ENCODE measurements at regions not wholly inside any gene's neighbourhood (a gene's known extent, or its start where the extent isn't known, plus 50 kb on each side); places are given as distances from the start of the nearest gene placed in this dataset.

GRCh38 chr6:113551168-113551567 lies 306.0 kb upstream of the MARCKS start:
- ChIA-PET CTCF (no interaction called here), POLR2A (no interaction called here)
- Mint-ChIP-seq H3K27me3 (no peaks in the 10 kb centered on the region), H3K9me3 (no peaks in the 10 kb centered on the region), H3K4me3 (no peak overlapping the region), H3K36me3 (ENCODE audit: low read depth) (no peaks in the 10 kb centered on the region), H3K4me1 (no peaks in the 10 kb centered on the region), H3K27ac (no peak overlapping the region)
- no peak for DNase-seq

- no peak for DNase-seq
- Mint-ChIP-seq H3K4me1 (no peaks in the 10 kb centered on the region), H3K36me3 (ENCODE audit: low read depth) (no peaks in the 10 kb centered on the region), H3K9me3 (no peaks in the 10 kb centered on the region), H3K27ac (no peak overlapping the region), H3K27me3 (no peaks in the 10 kb centered on the region), H3K4me3 (no peak overlapping the region)
- POLR2A ChIA-PET = no interaction called here
- CTCF ChIA-PET = no interaction called here
Measured at GRCh38 chr6:113556775-113557174, 300.4 kb upstream of the MARCKS start.

DNA sequence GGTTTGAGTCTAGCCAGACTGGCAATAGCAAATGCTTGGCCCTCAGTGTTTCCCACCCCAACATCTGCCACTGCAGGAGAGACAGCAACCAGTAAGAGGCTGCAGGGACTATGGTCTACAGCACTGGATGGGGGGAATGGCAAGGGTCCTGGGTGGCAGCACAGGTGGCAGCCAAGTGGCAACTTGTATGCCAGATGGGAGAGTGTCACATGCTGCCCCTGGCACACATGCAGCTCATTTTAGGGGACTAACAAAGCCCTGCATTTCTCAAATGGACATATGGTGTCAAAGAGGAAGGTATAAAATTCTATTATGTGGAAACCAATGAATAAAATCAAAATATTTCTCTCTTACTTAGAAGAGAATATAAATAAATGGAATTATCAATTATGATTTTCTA lies 298.7 kb upstream of the MARCKS start:
- Mint-ChIP-seq H3K9me3 (no peaks in the 10 kb centered on the region), H3K4me1 (no peaks in the 10 kb centered on the region), H3K27me3 (no peaks in the 10 kb centered on the region), H3K36me3 (ENCODE audit: low read depth) (no peaks in the 10 kb centered on the region), H3K4me3 (no peak overlapping the region), H3K27ac (no peak overlapping the region)
- ChIA-PET POLR2A (no interaction called here), CTCF (no interaction called here)
- DNase-seq = no peak

GRCh38 chr6:113558966-113559365 lies 298.2 kb upstream of the MARCKS start:
- CTCF ChIA-PET = no interaction called here

GRCh38 chr6:113560376-113560775 lies 296.8 kb upstream of the MARCKS start:
- H3K4me1 Mint-ChIP-seq = no peaks in the 10 kb centered on the region
- H3K36me3 Mint-ChIP-seq (ENCODE audit: low read depth) = no peaks in the 10 kb centered on the region
- H3K27me3 Mint-ChIP-seq = no peaks in the 10 kb centered on the region
- CTCF ChIA-PET = no interaction called here
- POLR2A ChIA-PET = no interaction called here
- H3K27ac Mint-ChIP-seq = no peak overlapping the region
- H3K9me3 Mint-ChIP-seq = no peaks in the 10 kb centered on the region
- no peak overlapping the region for H3K4me3 Mint-ChIP-seq
- no peak for DNase-seq

More at GRCh38 chr6:113558966-113559365, 298.2 kb upstream of the MARCKS start:
- no peak overlapping the region for H3K27ac Mint-ChIP-seq
- H3K4me3 Mint-ChIP-seq = no peak overlapping the region
- DNase-seq = no peak
- no peaks in the 10 kb centered on the region for H3K9me3 Mint-ChIP-seq
- POLR2A ChIA-PET = no interaction called here
- no peaks in the 10 kb centered on the region for H3K27me3 Mint-ChIP-seq
- H3K36me3 Mint-ChIP-seq (ENCODE audit: low read depth) = no peaks in the 10 kb centered on the region
- no peaks in the 10 kb centered on the region for H3K4me1 Mint-ChIP-seq

DNA sequence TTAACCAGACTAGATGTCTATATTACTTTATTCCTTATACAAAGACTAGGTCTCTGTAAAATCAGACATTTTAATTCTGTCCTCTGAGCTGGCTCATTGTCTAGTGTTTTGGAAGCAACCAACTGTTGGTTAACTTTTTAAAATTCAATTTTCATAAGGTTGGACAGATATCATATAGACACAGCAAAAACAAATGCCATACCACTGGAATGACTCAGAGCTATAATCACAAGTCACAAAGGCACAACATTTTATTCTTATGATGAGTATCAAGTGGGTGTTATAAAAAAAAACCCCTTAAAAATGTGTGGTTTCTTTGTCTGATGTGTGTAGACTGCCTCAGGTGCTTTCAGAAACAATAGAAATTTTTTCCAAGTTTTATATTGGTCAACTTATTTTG lies 296.2 kb upstream of the MARCKS start:
- Mint-ChIP-seq H3K9me3 (no peaks in the 10 kb centered on the region), H3K36me3 (ENCODE audit: low read depth) (no peaks in the 10 kb centered on the region), H3K27me3 (no peaks in the 10 kb centered on the region), H3K4me3 (no peak overlapping the region), H3K4me1 (no peaks in the 10 kb centered on the region), H3K27ac (no peak overlapping the region)
- ChIA-PET CTCF (interaction anchor here (0.5 kb wide), 1 partner anchor 37 kb away, joined by 6 read pairs; no protein-coding TSS in a partner anchor), POLR2A (no interaction called here)
- DNase-seq = no peak

- no peak for DNase-seq
- no peaks in the 10 kb centered on the region for H3K9me3 Mint-ChIP-seq
- H3K4me1 Mint-ChIP-seq = no peaks in the 10 kb centered on the region
- ChIA-PET POLR2A (no interaction called here), CTCF (no interaction called here)
- no peaks in the 10 kb centered on the region for H3K36me3 Mint-ChIP-seq (ENCODE audit: low read depth)
- H3K27ac Mint-ChIP-seq = no peak overlapping the region
- H3K4me3 Mint-ChIP-seq = no peak overlapping the region
- no peaks in the 10 kb centered on the region for H3K27me3 Mint-ChIP-seq
Measured at GRCh38 chr6:113562248-113562647, 294.9 kb upstream of the MARCKS start.

- Mint-ChIP-seq H3K27ac (no peak overlapping the region), H3K36me3 (ENCODE audit: low read depth) (no peaks in the 10 kb centered on the region), H3K4me1 (no peaks in the 10 kb centered on the region), H3K9me3 (no peaks in the 10 kb centered on the region), H3K27me3 (no peaks in the 10 kb centered on the region), H3K4me3 (no peak overlapping the region)
- ChIA-PET POLR2A (no interaction called here), CTCF (no interaction called here)
- DNase-seq = no peak
Measured at GRCh38 chr6:113564371-113565171, 292.6 kb upstream of the MARCKS start.

DNA sequence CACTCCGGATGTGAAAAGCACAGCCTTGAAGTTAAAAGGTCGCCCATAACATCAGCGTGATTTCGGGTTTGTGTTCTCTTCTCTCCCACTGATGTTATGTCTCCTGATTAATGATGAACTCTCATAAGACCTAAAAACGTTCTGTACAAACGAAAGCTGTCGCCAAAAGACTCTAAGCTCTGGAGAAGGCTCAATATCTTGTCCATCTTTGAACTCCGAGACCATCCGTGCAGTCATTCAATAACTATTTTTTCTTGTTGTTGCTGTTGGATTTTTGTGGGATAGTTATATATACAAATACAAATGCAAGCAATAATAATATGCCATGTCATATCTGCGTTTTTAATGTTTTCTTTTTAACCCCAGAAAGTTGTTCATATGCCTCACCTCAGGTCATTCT lies 291.8 kb upstream of the MARCKS start:
- H3K36me3 Mint-ChIP-seq (ENCODE audit: low read depth) = no peaks in the 10 kb centered on the region
- H3K27me3 Mint-ChIP-seq = no peaks in the 10 kb centered on the region
- CTCF ChIA-PET = no interaction called here
- H3K4me3 Mint-ChIP-seq = no peak overlapping the region
- POLR2A ChIA-PET = no interaction called here
- H3K9me3 Mint-ChIP-seq = no peaks in the 10 kb centered on the region
- H3K4me1 Mint-ChIP-seq = no peaks in the 10 kb centered on the region
- no peak for DNase-seq
- H3K27ac Mint-ChIP-seq = no peak overlapping the region

- no peaks in the 10 kb centered on the region for H3K36me3 Mint-ChIP-seq (ENCODE audit: low read depth)
- CTCF ChIA-PET = no interaction called here
Measured at GRCh38 chr6:113570161-113570560, 287.0 kb upstream of the MARCKS start.

GRCh38 chr6:113570641-113571040 lies 286.5 kb upstream of the MARCKS start:
- CTCF ChIA-PET = no interaction called here
- H3K4me1 Mint-ChIP-seq = no peaks in the 10 kb centered on the region
- H3K27ac Mint-ChIP-seq = no peak overlapping the region
- no peaks in the 10 kb centered on the region for H3K36me3 Mint-ChIP-seq (ENCODE audit: low read depth)
- H3K27me3 Mint-ChIP-seq = no peaks in the 10 kb centered on the region
- no peak for DNase-seq
- POLR2A ChIA-PET = no interaction called here
- no peaks in the 10 kb centered on the region for H3K9me3 Mint-ChIP-seq
- H3K4me3 Mint-ChIP-seq = no peak overlapping the region

More at GRCh38 chr6:113570161-113570560, 287.0 kb upstream of the MARCKS start:
- DNase-seq = no peak
- H3K4me1 Mint-ChIP-seq = no peaks in the 10 kb centered on the region
- no peak overlapping the region for H3K4me3 Mint-ChIP-seq
- no peaks in the 10 kb centered on the region for H3K27me3 Mint-ChIP-seq
- H3K9me3 Mint-ChIP-seq = no peaks in the 10 kb centered on the region
- H3K27ac Mint-ChIP-seq = no peak overlapping the region
- POLR2A ChIA-PET = no interaction called here

DNA sequence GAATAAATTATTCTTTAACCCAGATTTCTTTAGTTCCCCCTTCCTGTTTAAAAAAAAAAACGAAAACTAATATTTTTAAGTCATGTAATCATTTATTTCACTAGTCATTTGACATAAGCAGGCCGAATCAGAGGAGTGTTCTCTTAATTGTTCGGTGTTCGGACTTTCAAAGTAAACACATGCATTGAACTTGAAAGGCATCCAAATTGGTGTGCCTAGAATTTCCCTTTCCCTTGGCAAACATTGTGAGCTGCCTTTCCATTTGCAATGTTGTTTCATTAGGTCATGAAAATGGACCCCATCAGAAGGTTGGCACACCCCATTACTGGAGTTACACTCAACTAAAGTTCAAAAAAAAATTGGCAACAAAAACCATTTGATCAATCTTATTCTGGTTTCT lies 283.0 kb upstream of the MARCKS start:
- H3K9me3 Mint-ChIP-seq = peaks cover 3% of the 10 kb centered on the region
- CTCF ChIA-PET = no interaction called here

DNA sequence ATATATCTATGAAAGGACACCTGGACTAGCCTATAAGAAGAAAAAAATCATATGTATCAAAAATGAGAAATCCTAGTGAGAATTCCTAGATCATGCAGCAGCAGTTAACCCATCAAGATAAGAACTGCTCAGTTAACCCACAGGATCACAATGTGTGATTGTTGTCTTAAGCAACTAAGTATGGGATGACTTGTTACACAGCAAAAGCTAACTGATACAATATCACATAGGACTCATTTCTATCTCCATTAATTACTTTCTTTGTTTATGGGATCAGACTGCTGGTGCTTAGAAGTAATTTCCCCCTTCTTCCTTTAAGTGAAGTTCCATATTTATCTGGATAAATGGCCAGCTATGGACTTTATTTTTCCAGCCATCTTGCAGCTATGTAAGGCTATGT lies 280.8 kb upstream of the MARCKS start:
- POLR2A ChIA-PET = no interaction called here
- CTCF ChIA-PET = no interaction called here
- H3K9me3 Mint-ChIP-seq = peaks cover 3% of the 10 kb centered on the region
- H3K4me1 Mint-ChIP-seq = no peaks in the 10 kb centered on the region
- no peaks in the 10 kb centered on the region for H3K36me3 Mint-ChIP-seq (ENCODE audit: low read depth)
- H3K27ac Mint-ChIP-seq = no peak overlapping the region
- no peak overlapping the region for H3K4me3 Mint-ChIP-seq
- H3K27me3 Mint-ChIP-seq = no peaks in the 10 kb centered on the region
- DNase-seq = no peak

More for the DNA sequence above, 283.0 kb upstream of the MARCKS start:
- DNase-seq = no peak
- Mint-ChIP-seq H3K36me3 (ENCODE audit: low read depth) (no peaks in the 10 kb centered on the region), H3K27ac (no peak overlapping the region), H3K27me3 (no peaks in the 10 kb centered on the region), H3K4me1 (no peaks in the 10 kb centered on the region), H3K4me3 (no peak overlapping the region)
- POLR2A ChIA-PET = no interaction called here

GRCh38 chr6:113578691-113579090 lies 278.5 kb upstream of the MARCKS start:
- no peak overlapping the region for H3K4me3 Mint-ChIP-seq
- H3K4me1 Mint-ChIP-seq = no peaks in the 10 kb centered on the region
- H3K9me3 Mint-ChIP-seq = peaks cover 3% of the 10 kb centered on the region
- H3K27me3 Mint-ChIP-seq = no peaks in the 10 kb centered on the region
- no peak for DNase-seq
- POLR2A ChIA-PET = no interaction called here
- H3K36me3 Mint-ChIP-seq (ENCODE audit: low read depth) = no peaks in the 10 kb centered on the region
- CTCF ChIA-PET = no interaction called here
- H3K27ac Mint-ChIP-seq = no peak overlapping the region

Data from activated CD4-positive, alpha-beta memory T cell treated with anti-CD3 and anti-CD28 coated beads, Interleukin-2, amount 10 ng/mL, durations not matched to agents 7 days and 5 days (primary cell).